HG03469 (cell line): ENCODE measurements at regions not wholly inside any gene's neighbourhood (a gene's known extent, or its start where the extent isn't known, plus 50 kb on each side); places are given as distances from the start of the nearest gene placed in this dataset.

ENCODE experiments used
- ATAC-seq: cut with Tn5 transposase; IDR thresholded peaks from one replicate; pipeline ENCODE4 v1.9.1; 2021; ENCODE audit warnings: mild to moderate bottlenecking, moderate library complexity, moderate number of reproducible peaks; ENCODE audit not compliant: unreplicated experiment

- ATAC-seq, result peak; percentile 57
Observed at GRCh38 chr11:130765951-130766649, 150.2 kb downstream of the SNX19 start.

GRCh38 chr11:130766650-130767565 is 149.4 kb downstream of the SNX19 start:
- peak; percentile 12 for ATAC-seq

- ATAC-seq, result no peak
Observed at GRCh38 chr11:130769782-130770535, 146.3 kb downstream of the SNX19 start.

GRCh38 chr11:130771708-130772107 is 144.6 kb downstream of the SNX19 start:
- ATAC-seq, result no peak

- ATAC-seq, result no peak
Observed at GRCh38 chr11:130772266-130773227, 143.7 kb downstream of the SNX19 start.

- ATAC-seq, result no peak
Observed at GRCh38 chr11:130773244-130773820, 142.9 kb downstream of the SNX19 start.

- no peak for ATAC-seq
Observed at GRCh38 chr11:130774703-130775102, 141.6 kb downstream of the SNX19 start.

- ATAC-seq, result no peak
Observed at GRCh38 chr11:130775306-130776060, 140.8 kb downstream of the SNX19 start.

- no peak for ATAC-seq
Observed at GRCh38 chr11:130776061-130776419, 140.2 kb downstream of the SNX19 start.

- ATAC-seq, result no peak
Observed at GRCh38 chr11:130778026-130778425, 138.3 kb downstream of the SNX19 start.

- no peak for ATAC-seq
Observed at GRCh38 chr11:130778705-130779104, 137.6 kb downstream of the SNX19 start.

GRCh38 chr11:130779267-130779666 is 137.0 kb downstream of the SNX19 start:
- no peak for ATAC-seq

GRCh38 chr11:130779943-130780342 is 136.3 kb downstream of the SNX19 start:
- ATAC-seq, result no peak

GRCh38 chr11:130780437-130780836 is 135.8 kb downstream of the SNX19 start:
- ATAC-seq, result no peak

- ATAC-seq, result no peak
Observed at GRCh38 chr11:130781931-130782330, 134.3 kb downstream of the SNX19 start.

GRCh38 chr11:130782361-130783222 is 133.7 kb downstream of the SNX19 start:
- no peak for ATAC-seq

GRCh38 chr11:130783323-130783722 is 133.0 kb downstream of the SNX19 start:
- ATAC-seq, result no peak
